WTC11 (cell line): ENCODE measurements at regions not wholly inside any gene's neighbourhood (a gene's known extent, or its start where the extent isn't known, plus 50 kb on each side); places are given as distances from the start of the nearest gene placed in this dataset.

Source experiments
- ATAC-seq: fragments of 200-7000 bp; cut with Tn5 transposase; 2 replicates; pipeline ENCODE4 v1.10.0; 2021; ENCODE audit warnings: mild to moderate bottlenecking, moderate library complexity
- CTCF ChIA-PET: fragments of 300-600 bp; sonication (Branson Sonifier 250); formaldehyde crosslinking; loops from one replicate; lab custom pipeline; 2021; ENCODE audit warnings: antibody characterized with exemption; lab: Charles Lee
- POLR2A ChIA-PET: fragments of 350-600 bp; sonication (Branson Sonifier 250); formaldehyde crosslinking; loops from one replicate; lab custom pipeline; 2021; ENCODE audit warnings: antibody characterized with exemption; lab: Charles Lee
- DNase-seq: peaks from one replicate; pipeline ENCODE4 v3.0.0; 2021; ENCODE audit warnings: low spot score
- H3K27ac Mint-ChIP-seq: 2 replicates; pipeline ENCODE4 v1.8.0; 2021; ENCODE audit warnings: mixed read lengths
- H3K27me3 Mint-ChIP-seq: 2 replicates; pipeline ENCODE4 v1.8.0; 2021; ENCODE audit warnings: low read depth, mild to moderate bottlenecking, moderate library complexity, mixed read lengths
- H3K36me3 Mint-ChIP-seq: 2 replicates; pipeline ENCODE4 v1.8.0; 2021; ENCODE audit warnings: mixed read lengths
- H3K4me1 Mint-ChIP-seq: 2 replicates; pipeline ENCODE4 v1.8.0; 2022; ENCODE audit warnings: mixed read lengths
- H3K4me3 Mint-ChIP-seq: 2 replicates; pipeline ENCODE4 v1.8.0; 2021; ENCODE audit warnings: mild to moderate bottlenecking, moderate library complexity, mixed read lengths
- H3K9me3 Mint-ChIP-seq: 2 replicates; pipeline ENCODE4 v1.8.0; 2021; ENCODE audit warnings: mixed read lengths
- CBFB ChIP-seq: sonication (generic); formaldehyde crosslinking; IDR thresholded peaks from 2 replicates; pipeline ENCODE4 v1.8.1; 2022; ENCODE audit warnings: mild to moderate bottlenecking, low read depth, missing genetic modification reagents
- ESRRA ChIP-seq: sonication (generic); formaldehyde crosslinking; IDR thresholded peaks from 2 replicates; pipeline ENCODE4 v1.8.1; 2022; ENCODE audit warnings: mild to moderate bottlenecking, missing genetic modification reagents, borderline replicate concordance
- FOXP1 ChIP-seq: sonication (generic); formaldehyde crosslinking; IDR thresholded peaks from 2 replicates; pipeline ENCODE4 v1.8.0; 2022; ENCODE audit warnings: missing genetic modification reagents, mild to moderate bottlenecking, moderate library complexity, borderline replicate concordance
- GABPB1 ChIP-seq: sonication (generic); formaldehyde crosslinking; IDR thresholded peaks from 2 replicates; pipeline ENCODE4 v1.8.1; 2023; ENCODE audit warnings: mild to moderate bottlenecking, missing genetic modification reagents
- HMGA2 ChIP-seq: fragments of 250-450 bp; sonication (Bioruptor Pico); IDR thresholded peaks from 2 replicates; pipeline ENCODE4 v1.4.0; 2021; ENCODE audit warnings: mild to moderate bottlenecking, moderate library complexity
- JUN ChIP-seq: sonication (generic); formaldehyde crosslinking; IDR thresholded peaks from 2 replicates; pipeline ENCODE4 v1.8.0; 2023; ENCODE audit warnings: mild to moderate bottlenecking, missing genetic modification reagents
- MYBL2 ChIP-seq: sonication (generic); formaldehyde crosslinking; IDR thresholded peaks from 2 replicates; pipeline ENCODE4 v1.8.1; 2023; ENCODE audit warnings: mild to moderate bottlenecking, moderate library complexity, missing genetic modification reagents
- NFATC4 ChIP-seq: fragments of 250-450 bp; sonication (Bioruptor Pico); IDR thresholded peaks from 2 replicates; pipeline ENCODE4 v1.9.0; 2021; ENCODE audit warnings: mild to moderate bottlenecking
- NFYB ChIP-seq: sonication (generic); formaldehyde crosslinking; conservative IDR thresholded peaks from 2 replicates; pipeline ENCODE4 v1.8.0; 2022; ENCODE audit warnings: low read depth, missing genetic modification reagents
- NR2C2 ChIP-seq: sonication (generic); formaldehyde crosslinking; IDR thresholded peaks from 2 replicates; pipeline ENCODE4 v1.8.0; 2022; ENCODE audit warnings: mild to moderate bottlenecking, missing genetic modification reagents
- TP53 ChIP-seq: sonication (generic); formaldehyde crosslinking; IDR thresholded peaks from 2 replicates; pipeline ENCODE4 v1.8.1; 2023; ENCODE audit warnings: mild to moderate bottlenecking, missing genetic modification reagents
- ZBTB21 ChIP-seq: sonication (generic); formaldehyde crosslinking; IDR thresholded peaks from 2 replicates; pipeline ENCODE4 v1.8.1; 2023; ENCODE audit warnings: mild to moderate bottlenecking, missing genetic modification reagents, borderline replicate concordance
- ZNF121 ChIP-seq: sonication (generic); formaldehyde crosslinking; IDR thresholded peaks from 2 replicates; pipeline ENCODE4 v1.8.0; 2023; ENCODE audit warnings: missing genetic modification reagents
- ZNF232 ChIP-seq: sonication (generic); formaldehyde crosslinking; IDR thresholded peaks from 2 replicates; pipeline ENCODE4 v1.8.0; 2022; ENCODE audit warnings: mild to moderate bottlenecking, missing genetic modification reagents
- ZNF263 ChIP-seq: sonication (generic); formaldehyde crosslinking; IDR thresholded peaks from 2 replicates; pipeline ENCODE4 v1.8.1; 2022; ENCODE audit warnings: low read depth, mild to moderate bottlenecking, moderate library complexity, missing genetic modification reagents
- ZNF317 ChIP-seq: sonication (generic); formaldehyde crosslinking; IDR thresholded peaks from 2 replicates; pipeline ENCODE4 v1.8.1; 2023; ENCODE audit warnings: low read depth, mild to moderate bottlenecking, moderate library complexity, missing genetic modification reagents, borderline replicate concordance
- ZNF416 ChIP-seq: fragments of 250-450 bp; sonication (Bioruptor Pico); IDR thresholded peaks from 2 replicates; pipeline ENCODE4 v1.9.0; 2021; ENCODE audit warnings: mild to moderate bottlenecking, inconsistent platforms
- ZNF671 ChIP-seq: fragments of 250-450 bp; sonication (Bioruptor Pico); IDR thresholded peaks from 2 replicates; pipeline ENCODE4 v1.8.0; 2021; ENCODE audit warnings: mild to moderate bottlenecking
- ZSCAN18 ChIP-seq: fragments of 250-450 bp; sonication (Bioruptor Pico); IDR thresholded peaks from 2 replicates; pipeline ENCODE4 v2.1.2; 2022; ENCODE audit warnings: mild to moderate bottlenecking, moderate library complexity
- TF ChIP-seq, protein P1 (sequence below): sonication (generic); formaldehyde crosslinking; IDR thresholded peaks from 2 replicates; pipeline ENCODE4 v1.8.1; 2023; ENCODE audit warnings: mild to moderate bottlenecking, moderate library complexity, missing genetic modification reagents
- TF ChIP-seq, protein P2 (sequence below): sonication (generic); formaldehyde crosslinking; IDR thresholded peaks from 2 replicates; pipeline ENCODE4 v1.8.0; 2022; ENCODE audit warnings: mild to moderate bottlenecking, missing genetic modification reagents
- TF ChIP-seq, protein P3 (sequence below): sonication (generic); formaldehyde crosslinking; IDR thresholded peaks from 2 replicates; pipeline ENCODE4 v1.8.1; 2023; ENCODE audit warnings: mild to moderate bottlenecking, missing genetic modification reagents
- TF ChIP-seq, protein P4 (sequence below): fragments of 250-450 bp; sonication (Bioruptor Pico); IDR thresholded peaks from 2 replicates; pipeline ENCODE4 v1.9.0; 2021; ENCODE audit warnings: mild to moderate bottlenecking, borderline replicate concordance

DNA sequence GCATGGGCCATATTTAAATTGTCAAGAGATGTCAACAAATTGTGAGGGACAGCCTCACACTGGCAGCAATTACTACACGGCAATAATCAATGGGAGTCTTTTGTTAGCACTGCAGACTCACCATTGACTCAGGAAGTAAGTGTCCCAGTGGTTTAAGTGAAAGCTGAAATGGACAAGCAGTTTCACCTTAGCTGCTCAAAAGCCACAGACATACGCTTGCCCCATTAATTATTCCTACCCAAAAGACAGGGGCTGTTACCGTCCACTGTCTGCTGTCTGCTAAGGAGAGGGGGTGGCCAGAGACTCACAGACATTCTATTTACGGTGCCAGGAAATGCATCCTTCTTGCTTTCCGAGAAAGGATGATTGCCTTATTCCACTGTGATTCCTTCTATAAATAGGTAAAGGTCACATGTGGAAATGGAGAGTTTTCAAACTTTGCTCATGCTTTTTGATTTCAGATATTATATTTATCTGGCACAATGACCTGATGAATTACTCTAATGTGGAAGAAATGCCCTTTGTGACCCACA, 309.7 kb upstream of the NFE2L3 start (continued):
- TF ChIP-seq ZNF317 (CRISPR knock-in tag) (no peak), ESRRA (CRISPR knock-in tag) (no peak), CBFB (no peak)

- TF ChIP-seq GABPB1 (no peak), ZNF121 (no peak), ZBTB21 (CRISPR knock-in tag) (no peak), ZNF232 (CRISPR knock-in tag) (no peak), FOXP1 (no peak), NR2C2 (CRISPR knock-in tag) (no peak), TP53 (CRISPR knock-in tag) (no peak), ZNF263 (CRISPR knock-in tag) (no peak), JUN (CRISPR knock-in tag) (no peak), NFATC4 (CRISPR knock-in tag) (no peak), ZSCAN18 (CRISPR knock-in tag) (no peak), MYBL2 (CRISPR knock-in tag) (no peak), HMGA2 (CRISPR knock-in tag) (no peak)
- TF ChIP-seq, protein P1, sequence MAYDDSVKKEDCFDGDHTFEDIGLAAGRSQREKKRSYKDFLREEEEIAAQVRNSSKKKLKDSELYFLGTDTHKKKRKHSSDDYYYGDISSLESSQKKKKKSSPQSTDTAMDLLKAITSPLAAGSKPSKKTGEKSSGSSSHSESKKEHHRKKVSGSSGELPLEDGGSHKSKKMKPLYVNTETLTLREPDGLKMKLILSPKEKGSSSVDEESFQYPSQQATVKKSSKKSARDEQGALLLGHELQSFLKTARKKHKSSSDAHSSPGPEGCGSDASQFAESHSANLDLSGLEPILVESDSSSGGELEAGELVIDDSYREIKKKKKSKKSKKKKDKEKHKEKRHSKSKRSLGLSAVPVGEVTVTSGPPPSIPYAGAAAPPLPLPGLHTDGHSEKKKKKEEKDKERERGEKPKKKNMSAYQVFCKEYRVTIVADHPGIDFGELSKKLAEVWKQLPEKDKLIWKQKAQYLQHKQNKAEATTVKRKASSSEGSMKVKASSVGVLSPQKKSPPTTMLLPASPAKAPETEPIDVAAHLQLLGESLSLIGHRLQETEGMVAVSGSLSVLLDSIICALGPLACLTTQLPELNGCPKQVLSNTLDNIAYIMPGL (CRISPR knock-in tag), result no peak
- TF ChIP-seq, protein P2, sequence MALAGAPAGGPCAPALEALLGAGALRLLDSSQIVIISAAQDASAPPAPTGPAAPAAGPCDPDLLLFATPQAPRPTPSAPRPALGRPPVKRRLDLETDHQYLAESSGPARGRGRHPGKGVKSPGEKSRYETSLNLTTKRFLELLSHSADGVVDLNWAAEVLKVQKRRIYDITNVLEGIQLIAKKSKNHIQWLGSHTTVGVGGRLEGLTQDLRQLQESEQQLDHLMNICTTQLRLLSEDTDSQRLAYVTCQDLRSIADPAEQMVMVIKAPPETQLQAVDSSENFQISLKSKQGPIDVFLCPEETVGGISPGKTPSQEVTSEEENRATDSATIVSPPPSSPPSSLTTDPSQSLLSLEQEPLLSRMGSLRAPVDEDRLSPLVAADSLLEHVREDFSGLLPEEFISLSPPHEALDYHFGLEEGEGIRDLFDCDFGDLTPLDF (CRISPR knock-in tag), result no peak
- no peak overlapping the region for H3K4me3 Mint-ChIP-seq
- peaks cover 14% of the 10 kb centered on the region for H3K4me1 Mint-ChIP-seq
- CTCF ChIA-PET, result interaction anchor here (0.9 to 4.7 kb wide), 4 partner anchors 8 to 206 kb away, joined by 3 to 17 read pairs (median 6); no protein-coding TSS in a partner anchor
- no peaks in the 10 kb centered on the region for H3K36me3 Mint-ChIP-seq
- ATAC-seq, result peak; percentile 71
- peaks cover 6% of the 10 kb centered on the region; the same call in 1 of the 2 replicates for H3K9me3 Mint-ChIP-seq
- no peak for DNase-seq
- H3K27me3 Mint-ChIP-seq, result no peaks in the 10 kb centered on the region
- H3K27ac Mint-ChIP-seq, result no peak overlapping the region
- POLR2A ChIA-PET, result no interaction called here
Measured at GRCh38 chr7:25843467-25843866, 308.5 kb upstream of the NFE2L3 start.

DNA sequence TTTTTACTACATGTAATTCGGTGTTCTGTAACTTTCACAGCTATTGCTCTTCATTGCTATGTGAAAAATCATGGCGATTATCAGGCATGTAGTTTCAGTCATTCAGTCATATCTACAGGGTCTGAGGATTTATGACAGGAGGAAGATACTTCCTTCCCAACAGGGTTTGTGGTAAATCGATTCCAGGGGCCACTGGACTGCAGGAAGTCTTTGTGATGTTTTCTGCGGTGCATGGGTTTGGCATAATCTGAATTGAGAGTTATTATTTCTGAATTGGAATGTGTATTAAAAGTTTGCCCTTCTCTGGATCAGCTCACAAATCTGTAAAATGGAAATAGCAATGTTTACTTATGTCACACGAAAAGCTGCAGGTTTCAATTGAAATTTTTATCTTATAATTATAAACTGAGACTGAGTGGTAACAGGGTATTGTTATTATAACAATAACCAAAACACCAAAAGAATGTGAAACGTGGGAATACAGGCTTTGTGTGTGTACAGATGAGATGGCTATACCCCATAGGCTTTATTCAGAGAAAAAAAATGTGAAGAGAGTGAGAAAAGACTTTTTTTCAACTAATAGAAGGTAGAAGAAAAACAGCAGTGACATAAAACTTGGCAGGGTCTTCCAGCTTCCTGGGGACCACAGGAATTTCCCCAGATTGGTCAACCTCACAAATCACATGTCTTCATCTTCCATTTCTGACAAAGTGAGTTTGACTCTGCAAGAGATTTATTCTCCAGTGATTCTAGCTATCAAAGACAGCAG, 307.7 kb upstream of the NFE2L3 start:
- H3K27ac Mint-ChIP-seq, result no peak overlapping the region
- ChIA-PET POLR2A (no interaction called here), CTCF (interaction anchor here (0.9 to 4.7 kb wide), 6 partner anchors 7 to 207 kb away, joined by 3 to 17 read pairs (median 4); no protein-coding TSS in a partner anchor)
- DNase-seq, result no peak
- TF ChIP-seq NFYB (no peak), ZNF416 (no peak), ZNF317 (CRISPR knock-in tag) (no peak), ZNF121 (no peak), ZNF671 (CRISPR knock-in tag) (no peak)
- TF ChIP-seq, protein P3, sequence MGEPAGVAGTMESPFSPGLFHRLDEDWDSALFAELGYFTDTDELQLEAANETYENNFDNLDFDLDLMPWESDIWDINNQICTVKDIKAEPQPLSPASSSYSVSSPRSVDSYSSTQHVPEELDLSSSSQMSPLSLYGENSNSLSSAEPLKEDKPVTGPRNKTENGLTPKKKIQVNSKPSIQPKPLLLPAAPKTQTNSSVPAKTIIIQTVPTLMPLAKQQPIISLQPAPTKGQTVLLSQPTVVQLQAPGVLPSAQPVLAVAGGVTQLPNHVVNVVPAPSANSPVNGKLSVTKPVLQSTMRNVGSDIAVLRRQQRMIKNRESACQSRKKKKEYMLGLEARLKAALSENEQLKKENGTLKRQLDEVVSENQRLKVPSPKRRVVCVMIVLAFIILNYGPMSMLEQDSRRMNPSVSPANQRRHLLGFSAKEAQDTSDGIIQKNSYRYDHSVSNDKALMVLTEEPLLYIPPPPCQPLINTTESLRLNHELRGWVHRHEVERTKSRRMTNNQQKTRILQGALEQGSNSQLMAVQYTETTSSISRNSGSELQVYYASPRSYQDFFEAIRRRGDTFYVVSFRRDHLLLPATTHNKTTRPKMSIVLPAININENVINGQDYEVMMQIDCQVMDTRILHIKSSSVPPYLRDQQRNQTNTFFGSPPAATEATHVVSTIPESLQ (CRISPR knock-in tag), result no peak
- TF ChIP-seq, protein P4, sequence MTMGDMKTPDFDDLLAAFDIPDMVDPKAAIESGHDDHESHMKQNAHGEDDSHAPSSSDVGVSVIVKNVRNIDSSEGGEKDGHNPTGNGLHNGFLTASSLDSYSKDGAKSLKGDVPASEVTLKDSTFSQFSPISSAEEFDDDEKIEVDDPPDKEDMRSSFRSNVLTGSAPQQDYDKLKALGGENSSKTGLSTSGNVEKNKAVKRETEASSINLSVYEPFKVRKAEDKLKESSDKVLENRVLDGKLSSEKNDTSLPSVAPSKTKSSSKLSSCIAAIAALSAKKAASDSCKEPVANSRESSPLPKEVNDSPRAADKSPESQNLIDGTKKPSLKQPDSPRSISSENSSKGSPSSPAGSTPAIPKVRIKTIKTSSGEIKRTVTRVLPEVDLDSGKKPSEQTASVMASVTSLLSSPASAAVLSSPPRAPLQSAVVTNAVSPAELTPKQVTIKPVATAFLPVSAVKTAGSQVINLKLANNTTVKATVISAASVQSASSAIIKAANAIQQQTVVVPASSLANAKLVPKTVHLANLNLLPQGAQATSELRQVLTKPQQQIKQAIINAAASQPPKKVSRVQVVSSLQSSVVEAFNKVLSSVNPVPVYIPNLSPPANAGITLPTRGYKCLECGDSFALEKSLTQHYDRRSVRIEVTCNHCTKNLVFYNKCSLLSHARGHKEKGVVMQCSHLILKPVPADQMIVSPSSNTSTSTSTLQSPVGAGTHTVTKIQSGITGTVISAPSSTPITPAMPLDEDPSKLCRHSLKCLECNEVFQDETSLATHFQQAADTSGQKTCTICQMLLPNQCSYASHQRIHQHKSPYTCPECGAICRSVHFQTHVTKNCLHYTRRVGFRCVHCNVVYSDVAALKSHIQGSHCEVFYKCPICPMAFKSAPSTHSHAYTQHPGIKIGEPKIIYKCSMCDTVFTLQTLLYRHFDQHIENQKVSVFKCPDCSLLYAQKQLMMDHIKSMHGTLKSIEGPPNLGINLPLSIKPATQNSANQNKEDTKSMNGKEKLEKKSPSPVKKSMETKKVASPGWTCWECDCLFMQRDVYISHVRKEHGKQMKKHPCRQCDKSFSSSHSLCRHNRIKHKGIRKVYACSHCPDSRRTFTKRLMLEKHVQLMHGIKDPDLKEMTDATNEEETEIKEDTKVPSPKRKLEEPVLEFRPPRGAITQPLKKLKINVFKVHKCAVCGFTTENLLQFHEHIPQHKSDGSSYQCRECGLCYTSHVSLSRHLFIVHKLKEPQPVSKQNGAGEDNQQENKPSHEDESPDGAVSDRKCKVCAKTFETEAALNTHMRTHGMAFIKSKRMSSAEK, result no peak
- no peaks in the 10 kb centered on the region for H3K36me3 Mint-ChIP-seq
- H3K9me3 Mint-ChIP-seq, result peaks cover under 1% of the 10 kb centered on the region; the same call in 1 of the 2 replicates
- no peak overlapping the region for H3K4me3 Mint-ChIP-seq
- ATAC-seq, result no peak
- no peaks in the 10 kb centered on the region for H3K27me3 Mint-ChIP-seq
- H3K4me1 Mint-ChIP-seq, result peaks cover 14% of the 10 kb centered on the region
